ENCODE measurements at regions not wholly inside any gene's neighbourhood (a gene's known extent, or its start where the extent isn't known, plus 50 kb on each side); places are given as distances from the start of the nearest gene placed in this dataset.

DNA sequence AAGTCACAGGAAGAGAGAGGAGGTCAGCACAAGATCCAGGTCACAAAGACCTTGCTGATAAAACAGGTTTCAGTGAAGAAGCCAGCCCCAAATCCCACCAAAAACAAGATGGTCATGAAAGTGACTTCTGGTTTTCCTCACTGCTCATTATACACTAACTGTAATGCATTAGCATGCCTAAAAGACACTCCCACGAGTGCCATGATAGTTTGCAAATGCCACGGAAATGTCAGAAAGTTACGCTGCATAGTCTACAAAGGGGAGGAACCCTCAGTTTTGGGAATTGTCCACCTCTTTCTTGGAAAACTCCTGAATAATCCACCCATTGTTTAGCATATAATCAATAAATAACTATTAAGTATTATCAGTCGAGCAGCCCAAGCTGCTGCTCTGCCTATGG is 427.2 kb downstream of the RFPL4B start:
- H3K4me1 Mint-ChIP-seq (ENCODE audit: unreplicated experiment) = peaks cover 13% of the 10 kb centered on the region
- TF ChIP-seq CTCF (conservative IDR thresholded peaks at IDR 0.05) = no peak

GRCh38 chr6:112780498-112781096 is 433.5 kb downstream of the RFPL4B start:
- Mint-ChIP-seq H3K36me3 (peaks cover 4% of the 10 kb centered on the region), H3K4me3 (no peak overlapping the region), H3K27ac (no peak overlapping the region), H3K27me3 (no peaks in the 10 kb centered on the region), H3K9me3 (peaks cover 5% of the 10 kb centered on the region), H3K4me1 (ENCODE audit: unreplicated experiment) (peaks cover 16% of the 10 kb centered on the region)
- DNase-seq (ENCODE audit: extremely low spot score, unreplicated experiment) = peak; percentile 71
- peak; percentile 95 for TF ChIP-seq CTCF (conservative IDR thresholded peaks at IDR 0.05)

More for the DNA sequence above, 427.2 kb downstream of the RFPL4B start:
- Mint-ChIP-seq H3K27ac (no peak overlapping the region), H3K36me3 (peaks cover 4% of the 10 kb centered on the region), H3K27me3 (no peaks in the 10 kb centered on the region), H3K4me3 (no peak overlapping the region), H3K9me3 (peaks cover 16% of the 10 kb centered on the region)
- no peak for DNase-seq (ENCODE audit: extremely low spot score, unreplicated experiment)

DNA sequence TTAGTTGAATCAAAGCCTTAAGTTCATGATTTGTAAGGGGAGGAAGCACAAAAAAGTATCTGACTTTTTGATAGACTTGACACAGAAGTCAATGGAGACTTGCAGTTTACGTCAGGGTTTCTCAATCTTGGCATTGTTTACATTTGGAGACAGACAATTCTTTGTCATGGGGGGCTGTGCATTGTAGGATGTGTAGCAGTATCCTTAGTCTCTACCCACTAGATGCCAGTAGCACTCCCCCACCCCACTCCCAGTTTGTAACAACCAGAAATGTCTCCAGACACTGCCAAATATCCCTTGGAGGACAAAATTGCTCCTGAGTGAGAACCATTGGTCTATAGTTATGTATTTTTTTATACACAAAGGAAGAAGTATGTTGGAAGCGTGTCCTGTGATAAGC is 434.1 kb downstream of the RFPL4B start:
- no peak overlapping the region for H3K4me3 Mint-ChIP-seq
- H3K27me3 Mint-ChIP-seq = no peaks in the 10 kb centered on the region

DNA sequence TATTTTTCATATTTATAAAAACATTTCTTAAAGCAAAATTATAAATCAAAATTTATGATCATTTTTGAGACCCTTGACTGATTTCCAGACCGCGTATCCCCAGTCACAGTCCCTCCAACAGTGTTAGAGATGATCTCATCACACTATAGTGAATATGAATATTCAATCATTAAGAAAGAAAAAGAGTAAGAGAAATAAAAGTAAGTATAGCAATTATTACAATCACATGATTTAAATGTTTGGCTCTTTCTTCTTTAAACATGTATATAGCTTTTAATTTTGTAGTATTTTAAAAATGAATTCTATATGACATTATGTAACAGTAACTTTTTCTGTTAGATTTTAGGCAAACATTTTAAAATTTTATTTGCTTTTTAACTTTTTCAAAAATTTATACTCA is 438.3 kb downstream of the RFPL4B start:
- no peaks in the 10 kb centered on the region for H3K27me3 Mint-ChIP-seq
- H3K27ac Mint-ChIP-seq = no peak overlapping the region
- no peaks in the 10 kb centered on the region for H3K36me3 Mint-ChIP-seq
- peaks cover 8% of the 10 kb centered on the region for H3K4me1 Mint-ChIP-seq (ENCODE audit: unreplicated experiment)
- TF ChIP-seq CTCF (conservative IDR thresholded peaks at IDR 0.05) = no peak
- no peaks in the 10 kb centered on the region for H3K9me3 Mint-ChIP-seq
- no peak overlapping the region for H3K4me3 Mint-ChIP-seq
- DNase-seq (ENCODE audit: extremely low spot score, unreplicated experiment) = no peak

More for the DNA sequence above, 434.1 kb downstream of the RFPL4B start:
- peak; percentile 54 for TF ChIP-seq CTCF (conservative IDR thresholded peaks at IDR 0.05)
- peaks cover 5% of the 10 kb centered on the region for H3K9me3 Mint-ChIP-seq
- H3K4me1 Mint-ChIP-seq (ENCODE audit: unreplicated experiment) = peaks cover 16% of the 10 kb centered on the region
- H3K27ac Mint-ChIP-seq = no peak overlapping the region
- peaks cover 4% of the 10 kb centered on the region for H3K36me3 Mint-ChIP-seq
- no peak for DNase-seq (ENCODE audit: extremely low spot score, unreplicated experiment)

GRCh38 chr6:112786801-112787200 is 439.7 kb downstream of the RFPL4B start:
- no peaks in the 10 kb centered on the region for H3K9me3 Mint-ChIP-seq
- no peak overlapping the region for H3K27ac Mint-ChIP-seq
- no peak overlapping the region for H3K4me3 Mint-ChIP-seq
- no peak for TF ChIP-seq CTCF (conservative IDR thresholded peaks at IDR 0.05)
- H3K4me1 Mint-ChIP-seq (ENCODE audit: unreplicated experiment) = no peaks in the 10 kb centered on the region
- no peaks in the 10 kb centered on the region for H3K36me3 Mint-ChIP-seq
- no peak for DNase-seq (ENCODE audit: extremely low spot score, unreplicated experiment)
- H3K27me3 Mint-ChIP-seq = no peaks in the 10 kb centered on the region

GRCh38 chr6:112787371-112787770 is 440.2 kb downstream of the RFPL4B start:
- TF ChIP-seq CTCF (conservative IDR thresholded peaks at IDR 0.05) = no peak
- Mint-ChIP-seq H3K27me3 (no peaks in the 10 kb centered on the region), H3K4me1 (ENCODE audit: unreplicated experiment) (no peaks in the 10 kb centered on the region), H3K4me3 (no peak overlapping the region), H3K27ac (no peak overlapping the region), H3K9me3 (no peaks in the 10 kb centered on the region), H3K36me3 (no peaks in the 10 kb centered on the region)
- no peak for DNase-seq (ENCODE audit: extremely low spot score, unreplicated experiment)
